Rectal smooth muscle tissue (tissue), 1 donor: ENCODE measurements at regions not wholly inside any gene's neighbourhood (a gene's known extent, or its start where the extent isn't known, plus 50 kb on each side); places are given as distances from the start of the nearest gene placed in this dataset.

Experiments used
- H3K27ac ChIP-seq: one replicate; pipeline ENCODE4 v1.7.0; 2013; ENCODE audit warnings: low read depth, low read length, inconsistent platforms
- H3K27me3 ChIP-seq: one replicate; pipeline ENCODE4 v1.7.0; 2013; ENCODE audit warnings: low read length; ENCODE audit not compliant: control insufficient read depth, insufficient read depth
- H3K36me3 ChIP-seq: one replicate; pipeline ENCODE4 v1.7.0; 2013; ENCODE audit warnings: low read length; ENCODE audit not compliant: control insufficient read depth, insufficient read depth
- H3K4me1 ChIP-seq: one replicate; pipeline ENCODE4 v1.7.0; 2013; ENCODE audit warnings: low read length; ENCODE audit not compliant: control insufficient read depth, insufficient read depth
- H3K4me3 ChIP-seq: one replicate; pipeline ENCODE4 v1.7.0; 2013; ENCODE audit warnings: low read length
- H3K9ac ChIP-seq: one replicate; pipeline ENCODE4 v1.7.0; 2013; ENCODE audit warnings: low read length

DNA sequence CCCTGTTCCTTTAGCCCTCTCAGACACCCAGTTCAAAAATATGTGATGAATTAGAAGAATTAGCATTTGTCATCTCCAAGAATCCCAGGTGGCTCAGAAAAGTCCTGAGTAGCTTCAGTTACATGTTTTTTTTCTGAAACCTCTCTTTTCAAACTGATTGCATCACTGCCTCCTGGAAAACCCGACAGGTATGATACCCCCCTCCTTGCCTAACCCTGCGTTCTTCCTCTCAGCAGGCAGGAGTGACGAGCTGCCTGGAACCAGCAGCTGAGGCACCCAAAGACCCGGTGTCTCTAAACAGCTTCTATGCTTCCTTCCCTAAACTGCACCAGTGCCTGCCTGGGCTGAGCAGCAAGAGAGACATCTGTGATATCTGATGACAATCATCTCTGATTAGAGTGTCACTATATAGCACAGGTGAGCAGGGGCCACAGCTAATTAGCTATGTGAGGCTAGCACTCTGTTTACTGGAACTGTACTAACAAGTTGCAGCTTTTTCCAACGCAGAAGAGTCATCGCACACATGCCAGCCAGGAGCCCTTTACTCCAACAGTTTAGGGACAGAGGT lies 376.4 kb upstream of the ATP5MC3 start:
- H3K27me3 ChIP-seq: no peaks in the 10 kb centered on the region
- no peaks in the 10 kb centered on the region for H3K4me1 ChIP-seq
- no peak overlapping the region for H3K4me3 ChIP-seq
- no peaks in the 10 kb centered on the region for H3K36me3 ChIP-seq
- H3K9ac ChIP-seq: no peak overlapping the region
- H3K27ac ChIP-seq: no peak overlapping the region

DNA sequence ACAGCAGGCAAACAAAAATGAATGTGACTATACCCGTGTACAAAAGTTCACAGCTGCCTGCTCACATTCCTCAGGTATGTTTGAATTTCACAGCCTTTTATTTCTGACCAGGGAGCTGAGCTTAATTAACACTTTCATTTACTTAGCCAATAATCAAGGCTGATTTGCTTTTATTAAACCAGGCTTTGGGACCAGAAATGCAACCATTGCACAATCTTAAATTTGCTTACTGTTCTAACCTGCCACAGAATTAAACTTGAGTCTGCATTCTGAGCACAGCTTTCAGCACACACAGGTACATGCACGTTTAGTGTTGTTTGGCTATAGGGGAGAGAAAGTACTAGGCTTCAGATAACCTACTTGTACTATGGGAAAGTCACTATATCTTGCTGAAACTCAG lies 372.4 kb upstream of the ATP5MC3 start:
- no peak overlapping the region for H3K27ac ChIP-seq
- H3K9ac ChIP-seq: no peak overlapping the region
- no peaks in the 10 kb centered on the region for H3K36me3 ChIP-seq
- no peak overlapping the region for H3K4me3 ChIP-seq
- H3K27me3 ChIP-seq: no peaks in the 10 kb centered on the region
- no peaks in the 10 kb centered on the region for H3K4me1 ChIP-seq

DNA sequence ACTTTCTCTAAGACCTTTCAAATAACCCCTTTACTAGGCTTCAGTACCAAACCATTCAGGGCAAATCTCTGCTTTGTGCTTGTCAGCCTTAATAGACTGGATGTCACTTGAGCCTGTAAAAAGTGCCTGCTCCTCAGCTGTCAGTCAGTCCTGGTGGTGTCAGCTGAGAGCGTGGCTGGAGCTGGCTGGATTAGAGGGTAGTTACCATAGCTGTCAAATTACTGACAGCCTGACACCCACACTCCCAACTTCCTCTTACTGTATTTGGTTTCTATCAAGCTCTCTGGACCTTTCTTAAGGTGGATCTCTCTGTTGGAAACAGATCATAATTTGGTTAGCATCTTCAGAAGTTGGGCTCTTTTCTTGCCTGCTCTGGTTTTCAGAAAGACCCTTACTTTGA lies 371.4 kb upstream of the ATP5MC3 start:
- H3K27me3 ChIP-seq: no peaks in the 10 kb centered on the region
- no peaks in the 10 kb centered on the region for H3K4me1 ChIP-seq
- H3K27ac ChIP-seq: no peak overlapping the region
- no peaks in the 10 kb centered on the region for H3K36me3 ChIP-seq
- no peak overlapping the region for H3K4me3 ChIP-seq
- no peak overlapping the region for H3K9ac ChIP-seq

DNA sequence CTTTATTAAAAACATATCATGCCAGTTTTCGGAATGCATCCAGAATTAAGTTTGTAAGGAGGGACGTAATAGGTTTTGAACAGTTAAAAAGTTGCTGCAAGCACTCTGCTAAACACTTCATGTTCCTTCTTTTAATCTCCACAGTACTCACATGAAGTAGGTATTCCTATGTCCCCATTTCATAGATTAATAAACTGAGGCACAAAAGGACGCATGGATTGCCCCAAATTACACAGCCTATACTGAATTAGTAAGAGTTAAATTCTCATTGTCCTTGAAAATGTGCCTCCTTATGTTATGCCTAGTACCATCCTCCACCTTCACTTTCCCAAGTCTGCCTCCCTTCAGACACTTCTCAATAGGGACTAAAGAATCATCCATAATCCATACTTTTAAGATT lies 358.9 kb upstream of the ATP5MC3 start:
- Histone ChIP-seq H3K27me3 (no peaks in the 10 kb centered on the region), H3K36me3 (no peaks in the 10 kb centered on the region), H3K4me1 (no peaks in the 10 kb centered on the region)

DNA sequence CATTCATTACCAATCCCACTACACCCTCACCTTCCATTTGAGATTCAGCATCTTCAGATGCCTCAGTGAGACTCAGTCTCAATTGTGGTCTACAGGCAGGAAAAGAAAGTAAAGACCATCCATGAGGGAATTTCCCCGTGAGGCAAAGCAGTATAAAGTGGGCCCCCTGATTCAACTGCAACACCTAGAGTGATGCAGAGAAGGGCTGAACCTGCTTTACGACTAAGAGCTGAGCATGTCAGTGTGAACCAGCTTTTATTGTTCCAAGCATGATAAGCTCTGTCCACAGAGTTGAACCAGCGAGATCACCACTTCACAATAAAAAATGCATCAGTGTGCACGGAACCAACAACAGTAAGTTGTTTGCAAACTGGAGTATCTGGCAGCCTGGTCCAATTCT lies 357.6 kb upstream of the ATP5MC3 start:
- Histone ChIP-seq H3K36me3 (no peaks in the 10 kb centered on the region), H3K9ac (no peak overlapping the region), H3K4me1 (no peaks in the 10 kb centered on the region), H3K4me3 (no peak overlapping the region), H3K27ac (no peak overlapping the region), H3K27me3 (no peaks in the 10 kb centered on the region)

More for the DNA sequence above, 358.9 kb upstream of the ATP5MC3 start:
- Histone ChIP-seq H3K4me3 (no peak overlapping the region), H3K27ac (no peak overlapping the region), H3K9ac (no peak overlapping the region)

GRCh38 chr2:175536059-175536458 lies 354.5 kb upstream of the ATP5MC3 start:
- H3K36me3 ChIP-seq: no peaks in the 10 kb centered on the region
- H3K27ac ChIP-seq: no peak overlapping the region
- no peak overlapping the region for H3K9ac ChIP-seq
- H3K4me3 ChIP-seq: no peak overlapping the region
- no peaks in the 10 kb centered on the region for H3K27me3 ChIP-seq
- H3K4me1 ChIP-seq: no peaks in the 10 kb centered on the region

DNA sequence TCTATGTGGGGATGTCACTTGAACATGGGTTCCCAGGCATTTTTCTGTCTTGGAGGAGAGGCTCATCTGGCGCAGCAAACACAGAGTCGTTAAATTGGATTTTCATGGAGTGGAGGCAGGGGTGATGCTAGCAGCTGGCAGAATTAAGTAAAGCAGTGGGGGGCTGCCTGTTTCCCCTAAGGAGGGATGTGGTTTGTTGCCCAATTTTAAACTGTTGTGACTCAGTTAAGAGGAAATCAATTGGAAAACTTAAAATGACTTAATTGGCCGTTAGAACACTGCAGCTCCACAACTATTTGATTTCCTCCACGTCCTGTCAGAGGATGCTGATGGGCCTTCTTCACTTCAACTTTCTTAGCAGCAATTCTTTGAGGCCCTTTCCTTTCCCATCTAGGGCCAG lies 354.1 kb upstream of the ATP5MC3 start:
- Histone ChIP-seq H3K27me3 (no peaks in the 10 kb centered on the region), H3K36me3 (no peaks in the 10 kb centered on the region), H3K9ac (no peak overlapping the region), H3K4me3 (no peak overlapping the region), H3K4me1 (no peaks in the 10 kb centered on the region), H3K27ac (no peak overlapping the region)

DNA sequence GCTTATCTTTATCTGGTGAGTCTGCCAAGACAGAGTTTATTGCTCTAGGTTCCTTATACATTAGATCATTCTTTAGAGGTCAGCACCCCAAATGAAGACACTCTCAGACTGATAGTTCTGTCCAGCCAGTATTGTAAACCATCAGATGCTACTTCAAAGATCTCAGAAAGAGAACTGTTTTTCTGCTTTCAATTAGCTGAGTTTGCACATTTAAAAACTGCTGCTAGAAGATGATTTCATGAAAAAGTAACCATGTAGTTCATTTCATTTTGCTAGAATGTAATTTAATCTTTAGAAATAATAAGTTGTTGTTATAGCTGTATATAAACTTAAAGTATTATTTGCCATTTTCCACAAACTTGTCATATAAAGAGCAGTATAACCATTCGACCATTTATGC lies 344.5 kb upstream of the ATP5MC3 start:
- no peaks in the 10 kb centered on the region for H3K27me3 ChIP-seq
- H3K27ac ChIP-seq: no peak overlapping the region
- H3K36me3 ChIP-seq: no peaks in the 10 kb centered on the region
- H3K9ac ChIP-seq: no peak overlapping the region
- H3K4me1 ChIP-seq: no peaks in the 10 kb centered on the region
- H3K4me3 ChIP-seq: no peak overlapping the region

GRCh38 chr2:175523001-175523400 lies 341.5 kb upstream of the ATP5MC3 start:
- no peaks in the 10 kb centered on the region for H3K4me1 ChIP-seq
- H3K36me3 ChIP-seq: no peaks in the 10 kb centered on the region
- H3K27ac ChIP-seq: no peak overlapping the region
- H3K27me3 ChIP-seq: no peaks in the 10 kb centered on the region
- H3K9ac ChIP-seq: no peak overlapping the region
- H3K4me3 ChIP-seq: no peak overlapping the region

- Histone ChIP-seq H3K4me3 (no peak overlapping the region), H3K27ac (no peak overlapping the region), H3K36me3 (no peaks in the 10 kb centered on the region), H3K9ac (no peak overlapping the region), H3K27me3 (no peaks in the 10 kb centered on the region), H3K4me1 (no peaks in the 10 kb centered on the region)
Observed at GRCh38 chr2:175518206-175518605, 336.7 kb upstream of the ATP5MC3 start.

GRCh38 chr2:175516555-175516954 lies 335.0 kb upstream of the ATP5MC3 start:
- Histone ChIP-seq H3K4me3 (no peak overlapping the region), H3K36me3 (no peaks in the 10 kb centered on the region), H3K9ac (no peak overlapping the region), H3K27me3 (no peaks in the 10 kb centered on the region), H3K27ac (no peak overlapping the region), H3K4me1 (no peaks in the 10 kb centered on the region)

GRCh38 chr2:175500255-175500654 lies 318.7 kb upstream of the ATP5MC3 start:
- H3K36me3 ChIP-seq: no peaks in the 10 kb centered on the region
- H3K4me1 ChIP-seq: no peaks in the 10 kb centered on the region
- no peak overlapping the region for H3K4me3 ChIP-seq
- H3K9ac ChIP-seq: no peak overlapping the region
- no peaks in the 10 kb centered on the region for H3K27me3 ChIP-seq
- H3K27ac ChIP-seq: no peak overlapping the region

- no peak overlapping the region for H3K27ac ChIP-seq
- no peaks in the 10 kb centered on the region for H3K36me3 ChIP-seq
- H3K9ac ChIP-seq: no peak overlapping the region
- no peak overlapping the region for H3K4me3 ChIP-seq
- no peaks in the 10 kb centered on the region for H3K4me1 ChIP-seq
- no peaks in the 10 kb centered on the region for H3K27me3 ChIP-seq
Observed at GRCh38 chr2:175490360-175490791, 308.9 kb upstream of the ATP5MC3 start.
